Right lobe of liver (tissue), 4 donors: ENCODE measurements at regions not wholly inside any gene's neighbourhood (a gene's known extent, or its start where the extent isn't known, plus 50 kb on each side); places are given as distances from the start of the nearest gene placed in this dataset.

ENCODE experiments used
- CTCF ChIP-seq, 4 donors: fragments of 200-600 bp in 3 of 4; fragments of 450-650 bp in 1 of 4; IDR thresholded peaks; one replicate each; pipeline versions ENCODE4 v1.5.1 to v1.8.0; 2016 to 2022; ENCODE audit warnings: antibody characterized with exemption in 4 of 4, mild to moderate bottlenecking in 2 of 4
- POLR2A ChIP-seq: fragments of 450-650 bp; IDR thresholded peaks from one replicate; pipeline ENCODE4 v1.6.1; 2017; ENCODE audit warnings: antibody characterized with exemption, mild to moderate bottlenecking
- donor health status: DM: no; HTN: no; CAD: no.
- donor health status: DM: no; HTN: no; CAD: no.
- donor health status: DM: no; HTN: yes; CAD: no.

DNA sequence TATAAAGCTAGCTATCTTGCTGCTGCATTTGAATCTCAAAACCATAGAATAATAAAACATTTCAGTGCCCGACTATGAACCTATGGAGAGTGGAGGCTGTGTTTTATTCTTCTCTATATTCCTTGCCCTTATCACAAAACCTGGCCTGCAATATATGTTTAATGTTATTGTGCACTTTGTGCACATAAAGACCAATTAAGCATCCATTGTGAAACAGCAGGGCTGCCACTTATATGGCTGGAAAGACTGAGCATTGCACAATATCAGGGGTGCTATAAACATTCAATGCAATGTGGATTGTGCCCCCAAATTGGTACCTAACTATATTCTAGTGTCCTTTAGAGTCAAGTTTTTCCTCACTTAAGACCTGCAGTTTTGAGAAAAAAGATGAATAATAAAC lies 83.2 kb downstream of the RDH14 start:
- TF ChIP-seq POLR2A (no peak), CTCF (IDR thresholded peaks at IDR 0.05) (no peak)
